ENCODE measurements at regions not wholly inside any gene's neighbourhood (a gene's known extent, or its start where the extent isn't known, plus 50 kb on each side); places are given as distances from the start of the nearest gene placed in this dataset.

DNA sequence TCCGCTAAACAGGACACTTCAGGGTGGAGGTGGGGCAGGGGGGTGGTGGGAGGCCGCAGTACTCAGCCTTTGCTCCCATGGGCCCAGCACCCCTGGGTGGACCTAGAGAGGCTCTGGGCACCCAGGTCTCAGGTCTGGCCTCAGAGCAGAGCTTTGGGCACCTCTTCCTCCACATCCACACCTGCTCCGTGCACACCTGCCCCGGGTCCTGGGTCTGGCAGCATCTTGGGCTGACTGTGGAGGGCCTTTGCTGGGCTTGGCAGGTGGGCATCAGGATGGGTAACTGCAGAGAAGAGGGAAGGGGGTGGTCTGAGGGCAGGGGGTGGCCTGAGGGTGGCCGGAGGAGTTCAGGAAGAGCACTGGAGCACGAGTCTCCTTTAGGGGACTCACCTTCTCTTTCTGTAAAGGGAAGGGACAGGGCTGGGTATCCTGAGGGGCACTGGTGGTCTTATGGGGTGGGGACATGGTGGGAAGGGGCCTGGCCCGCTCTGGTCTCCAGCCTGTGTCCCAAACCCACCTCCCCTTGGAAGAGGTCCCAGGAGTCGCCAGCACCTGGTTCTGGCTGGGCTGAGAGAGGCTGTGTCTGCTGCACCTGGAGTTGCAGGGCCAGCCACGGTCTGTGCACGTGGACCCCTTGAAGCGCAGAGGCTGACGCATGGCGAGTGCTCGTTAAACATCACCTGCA lies 106.7 kb upstream of the IER5L start:
- TF ChIP-seq GATA3 (IDR thresholded peaks at IDR 0.05; ENCODE audit: low read depth, low read length) = no peak
- TF ChIP-seq GATA2 (IDR thresholded peaks at IDR 0.05; ENCODE audit: low read depth, low read length) = no peak

DNA sequence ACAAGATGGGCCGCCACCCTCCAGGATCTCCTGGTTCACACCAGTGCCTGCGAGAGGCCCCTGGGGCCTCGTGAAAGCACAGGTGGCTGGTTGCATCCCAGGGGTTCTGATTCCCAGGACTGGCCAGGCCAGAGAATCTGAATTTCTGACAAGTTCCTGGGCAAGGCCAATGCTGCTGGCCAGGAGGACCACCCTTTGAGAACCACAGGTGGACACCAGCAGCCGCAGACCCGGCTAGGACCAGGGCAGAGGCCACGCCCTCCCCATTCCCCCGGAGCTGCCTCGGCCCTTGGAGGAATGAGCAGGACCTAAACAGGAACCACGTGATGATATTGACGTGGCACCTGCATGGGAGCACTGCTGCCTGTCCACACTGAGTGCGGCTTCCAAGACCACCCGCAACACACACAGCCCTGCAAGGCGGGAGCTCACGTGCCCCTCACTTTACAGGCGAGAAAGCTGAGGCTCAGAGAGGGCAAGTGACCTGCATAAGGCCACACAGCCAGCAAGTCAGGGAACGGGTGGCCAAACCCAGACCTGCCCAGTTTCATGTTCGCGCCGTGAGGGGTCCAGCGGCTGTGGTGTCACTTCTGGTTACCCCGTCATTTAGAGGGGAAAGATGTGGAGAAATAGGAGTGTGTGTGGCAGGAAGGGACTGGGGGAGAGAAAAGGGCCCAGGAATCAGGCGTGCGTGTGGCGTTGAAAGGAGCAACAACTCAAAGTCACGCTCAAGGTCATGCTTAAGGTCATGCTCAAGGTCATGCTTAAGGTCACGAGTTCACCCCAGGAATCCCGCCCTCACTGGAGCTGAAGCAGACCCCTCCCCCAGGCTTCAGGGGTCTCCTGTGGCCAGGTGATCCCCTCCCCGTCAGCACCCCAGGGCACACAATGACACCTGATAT lies 105.9 kb upstream of the IER5L start:
- TF ChIP-seq GATA2 (IDR thresholded peaks at IDR 0.05; ENCODE audit: low read depth, low read length) (no peak), GATA3 (IDR thresholded peaks at IDR 0.05; ENCODE audit: low read depth, low read length) (no peak)

DNA sequence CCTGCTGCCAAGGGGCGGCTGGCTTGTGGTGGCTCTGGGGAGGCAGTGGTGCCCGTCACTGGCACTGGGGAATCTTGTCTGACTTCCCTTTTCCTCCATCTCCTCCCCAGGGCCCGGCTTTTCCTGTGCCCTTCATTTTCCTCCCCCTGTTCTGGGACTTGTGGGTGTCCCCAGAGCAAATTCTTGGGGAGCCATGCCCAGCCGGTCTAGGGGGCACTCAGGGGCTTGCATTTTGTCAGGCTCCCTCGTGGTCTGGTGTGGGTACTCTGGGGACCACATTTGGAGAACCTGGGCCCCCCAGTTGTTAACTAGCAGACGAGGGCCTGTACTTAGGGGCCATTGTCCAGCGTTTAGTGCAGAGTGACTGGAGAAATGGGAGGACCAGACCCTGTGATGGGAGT lies 105.2 kb upstream of the IER5L start:
- TF ChIP-seq GATA2 (IDR thresholded peaks at IDR 0.05; ENCODE audit: low read depth, low read length) (no peak), GATA3 (IDR thresholded peaks at IDR 0.05; ENCODE audit: low read depth, low read length) (no peak)

DNA sequence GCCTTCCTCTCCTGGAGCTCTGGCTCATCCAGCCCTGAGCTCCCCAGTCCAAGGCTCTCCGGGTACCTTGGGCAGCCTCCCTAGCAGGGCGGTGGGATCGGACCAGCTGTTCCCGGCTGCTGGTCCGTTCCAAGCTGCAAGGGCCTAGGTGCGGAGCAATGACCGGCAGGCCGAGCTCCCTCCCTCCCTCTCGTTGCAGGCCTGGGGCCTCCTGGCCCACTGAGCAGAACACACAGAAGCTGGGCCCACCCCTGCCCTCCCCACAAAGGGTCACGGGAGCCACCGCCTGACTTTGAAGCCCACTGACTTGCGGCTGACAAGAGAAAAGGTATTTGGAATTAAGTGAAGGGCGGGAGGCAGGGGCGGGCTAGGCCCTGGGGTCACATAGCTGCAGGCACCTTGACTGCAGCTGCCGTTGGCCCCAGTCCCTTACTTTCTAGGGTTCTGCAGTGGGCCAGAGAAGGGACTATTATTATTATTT lies 104.7 kb upstream of the IER5L start:
- TF ChIP-seq GATA2 (IDR thresholded peaks at IDR 0.05; ENCODE audit: low read depth, low read length) (no peak), GATA3 (IDR thresholded peaks at IDR 0.05; ENCODE audit: low read depth, low read length) (no peak)

DNA sequence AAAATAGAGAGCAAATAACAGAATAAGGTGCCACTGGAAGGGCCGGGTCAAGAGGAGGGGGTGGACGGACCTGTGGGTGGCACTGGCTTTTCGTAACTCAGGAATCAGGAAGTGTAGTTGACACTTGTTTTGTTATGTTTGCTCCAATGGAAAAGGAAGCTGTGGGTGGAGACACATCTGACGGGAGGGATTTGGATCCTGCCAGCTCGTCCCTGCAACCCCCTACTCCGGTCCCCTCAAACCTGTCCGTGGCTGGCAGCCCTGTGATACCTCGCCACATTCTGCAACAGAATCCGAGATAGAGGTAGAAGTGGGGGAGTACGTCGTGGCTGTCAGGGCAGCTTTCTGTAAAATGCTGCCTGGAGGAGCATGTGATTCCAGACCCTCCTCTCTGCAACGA lies 104.2 kb upstream of the IER5L start:
- no peak for TF ChIP-seq GATA3 (IDR thresholded peaks at IDR 0.05; ENCODE audit: low read depth, low read length)
- no peak for TF ChIP-seq GATA2 (IDR thresholded peaks at IDR 0.05; ENCODE audit: low read depth, low read length)

DNA sequence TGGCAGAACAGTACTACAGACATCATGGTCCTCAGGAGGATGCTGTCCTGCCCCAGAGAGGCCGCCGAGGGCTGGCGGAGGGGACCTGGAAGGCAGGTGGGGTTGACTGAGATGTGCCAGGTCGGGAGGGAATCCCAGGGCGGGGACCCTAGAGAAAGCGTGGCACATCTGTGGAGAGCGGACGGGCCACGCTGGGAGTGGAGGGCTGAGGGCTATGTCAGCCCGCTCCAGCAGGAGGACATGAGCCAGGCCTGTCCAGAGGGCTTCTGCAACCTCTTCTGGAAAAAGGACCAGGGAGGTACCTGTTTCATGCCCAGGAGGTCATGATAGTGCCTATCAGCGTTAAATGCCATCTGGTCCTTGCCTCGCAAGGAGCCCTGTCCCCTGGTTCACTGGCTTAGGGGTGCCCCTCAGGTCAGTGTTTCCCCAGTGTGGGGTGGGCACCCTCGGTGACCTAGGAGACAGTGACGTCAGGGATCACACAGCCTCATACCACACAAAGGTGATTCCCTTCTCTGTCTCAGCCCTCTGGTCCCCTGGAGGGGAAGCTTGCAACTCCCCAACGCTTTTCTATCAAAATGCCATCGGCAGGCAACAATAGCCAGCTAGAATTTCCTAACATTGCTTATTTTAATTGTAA lies 103.6 kb upstream of the IER5L start:
- TF ChIP-seq GATA2 (IDR thresholded peaks at IDR 0.05; ENCODE audit: low read depth, low read length) (no peak), GATA3 (IDR thresholded peaks at IDR 0.05; ENCODE audit: low read depth, low read length) (no peak)

DNA sequence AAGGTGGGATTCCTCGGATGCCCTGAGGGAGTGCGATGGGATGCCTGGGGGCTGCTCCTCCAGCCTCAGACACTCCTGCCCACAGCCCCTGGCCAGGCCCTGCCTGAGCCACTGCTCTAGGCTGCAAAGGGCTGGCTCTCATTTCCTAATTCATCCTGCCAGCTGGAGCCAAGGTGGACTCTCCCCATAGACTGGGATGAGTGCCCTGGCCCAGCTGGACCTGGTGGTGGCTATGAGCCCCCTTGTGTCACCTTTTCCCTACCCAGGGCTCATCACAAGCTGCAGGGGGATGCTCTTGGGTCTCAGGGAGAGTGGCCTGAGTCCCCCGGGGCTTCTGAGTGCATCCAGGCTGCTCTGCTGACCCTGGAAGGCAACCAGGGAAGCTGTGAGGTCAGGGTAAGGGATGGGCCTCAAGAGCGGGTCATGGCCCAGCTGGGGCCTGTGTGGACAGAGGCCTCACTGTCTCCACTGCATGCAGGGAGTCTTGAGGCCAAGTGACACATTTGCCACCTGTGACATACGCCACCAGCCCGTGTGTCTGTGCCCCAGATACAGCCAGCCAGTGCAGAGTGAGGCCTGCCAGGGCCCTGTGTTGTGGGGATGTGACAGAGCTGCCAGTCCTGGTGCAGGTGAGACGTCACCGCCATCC lies 102.7 kb upstream of the IER5L start:
- TF ChIP-seq GATA2 (IDR thresholded peaks at IDR 0.05; ENCODE audit: low read depth, low read length) = no peak
- TF ChIP-seq GATA3 (IDR thresholded peaks at IDR 0.05; ENCODE audit: low read depth, low read length) = no peak

DNA sequence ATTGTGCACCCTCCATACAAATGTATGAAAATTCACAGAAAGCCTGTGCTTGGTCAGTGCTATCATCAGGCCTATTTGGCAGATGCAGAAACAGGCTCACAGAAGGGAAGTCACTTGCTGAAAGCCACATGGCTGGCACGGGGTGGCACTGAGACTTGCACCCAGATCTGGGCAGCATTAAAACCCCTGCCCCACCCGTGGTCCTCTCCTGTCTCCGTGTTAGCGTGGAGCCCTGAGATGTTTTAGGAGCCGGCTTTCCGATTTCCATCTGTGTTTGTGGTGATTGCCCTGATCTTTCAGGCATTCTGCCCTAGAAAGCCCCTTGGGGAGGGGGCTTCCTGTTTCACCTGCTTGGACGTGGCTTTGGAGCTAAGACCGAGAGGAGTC lies 102.2 kb upstream of the IER5L start:
- TF ChIP-seq GATA2 (IDR thresholded peaks at IDR 0.05; ENCODE audit: low read depth, low read length) (no peak), GATA3 (IDR thresholded peaks at IDR 0.05; ENCODE audit: low read depth, low read length) (no peak)

DNA sequence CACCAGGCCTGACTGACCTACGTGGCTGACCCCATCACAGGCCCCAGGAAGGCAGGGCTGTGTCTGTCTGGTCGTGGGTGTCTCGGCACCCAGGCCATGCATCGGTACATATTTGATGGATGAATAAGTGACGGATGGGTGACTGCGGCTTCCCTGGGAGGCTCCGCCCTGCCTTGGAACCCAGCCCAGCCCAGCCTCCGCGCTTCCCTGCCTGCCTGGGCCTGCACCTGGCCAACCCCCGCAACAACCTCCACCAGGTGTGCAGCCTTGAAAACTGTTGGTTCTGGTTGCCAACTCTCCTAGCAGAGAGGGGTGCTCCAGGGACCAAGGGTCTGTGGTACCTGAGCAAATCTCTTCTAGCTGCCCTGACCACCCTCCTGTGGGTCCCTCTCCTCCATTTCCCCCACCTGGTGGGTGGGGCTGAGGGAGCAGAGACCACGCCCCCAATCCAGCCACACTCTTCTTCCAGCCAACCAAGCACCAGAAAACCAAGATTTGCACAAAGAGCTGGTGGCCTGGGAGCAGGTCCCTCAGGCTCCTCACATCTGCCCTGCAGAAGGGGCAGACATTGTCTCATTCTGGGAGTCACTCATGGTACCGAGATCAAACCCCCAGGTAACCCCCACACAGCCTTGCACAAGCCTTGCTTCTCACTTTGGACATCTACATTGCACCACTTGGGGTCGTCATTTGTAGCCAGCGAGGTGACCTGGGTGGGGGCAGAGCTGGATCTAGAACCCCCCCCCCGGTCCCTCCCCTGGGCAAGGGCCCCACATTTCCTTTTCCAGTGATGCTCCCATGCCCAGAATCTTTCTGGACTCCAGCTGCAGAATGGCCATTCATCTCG lies 100.6 kb upstream of the IER5L start:
- TF ChIP-seq GATA2 (IDR thresholded peaks at IDR 0.05; ENCODE audit: low read depth, low read length) = no peak
- TF ChIP-seq GATA3 (IDR thresholded peaks at IDR 0.05; ENCODE audit: low read depth, low read length) = no peak

DNA sequence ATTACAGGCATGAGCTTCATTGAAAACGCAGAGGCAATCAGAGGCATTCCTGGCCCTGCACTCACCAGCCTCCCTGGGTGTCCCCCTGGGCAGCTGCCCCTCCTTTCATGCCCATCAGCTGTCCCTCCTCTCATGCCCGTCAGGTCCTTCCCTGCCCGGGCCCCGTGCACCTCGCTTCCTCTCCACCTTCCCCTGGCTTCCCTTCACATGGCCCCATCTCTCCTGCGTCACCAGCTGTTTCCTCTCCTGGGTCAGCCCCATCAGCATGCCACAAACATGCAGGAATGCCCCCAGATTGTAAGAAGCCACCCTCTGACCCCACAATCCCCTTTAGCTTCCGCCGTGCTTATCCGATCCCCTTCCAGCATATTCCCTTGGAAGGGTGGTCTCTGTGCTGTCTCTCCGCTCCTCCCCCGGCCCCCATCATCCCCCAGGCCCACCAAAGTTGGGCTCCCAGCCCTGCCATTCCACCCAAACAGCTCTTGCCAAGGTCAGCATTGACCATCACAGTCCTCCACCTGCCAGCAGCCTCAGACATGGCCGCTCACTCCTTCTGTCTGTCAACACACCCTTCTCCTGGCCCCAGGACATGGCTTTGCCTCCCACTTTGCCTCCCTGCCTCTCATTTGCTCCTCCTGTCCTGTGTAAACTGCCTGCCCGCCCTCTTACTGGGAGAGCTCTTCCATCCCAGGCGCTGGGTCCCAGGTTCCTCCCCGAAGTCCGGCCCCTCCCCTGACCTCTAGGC lies 98.6 kb upstream of the IER5L start:
- TF ChIP-seq GATA3 (IDR thresholded peaks at IDR 0.05; ENCODE audit: low read depth, low read length) (no peak), GATA2 (IDR thresholded peaks at IDR 0.05; ENCODE audit: low read depth, low read length) (no peak)

DNA sequence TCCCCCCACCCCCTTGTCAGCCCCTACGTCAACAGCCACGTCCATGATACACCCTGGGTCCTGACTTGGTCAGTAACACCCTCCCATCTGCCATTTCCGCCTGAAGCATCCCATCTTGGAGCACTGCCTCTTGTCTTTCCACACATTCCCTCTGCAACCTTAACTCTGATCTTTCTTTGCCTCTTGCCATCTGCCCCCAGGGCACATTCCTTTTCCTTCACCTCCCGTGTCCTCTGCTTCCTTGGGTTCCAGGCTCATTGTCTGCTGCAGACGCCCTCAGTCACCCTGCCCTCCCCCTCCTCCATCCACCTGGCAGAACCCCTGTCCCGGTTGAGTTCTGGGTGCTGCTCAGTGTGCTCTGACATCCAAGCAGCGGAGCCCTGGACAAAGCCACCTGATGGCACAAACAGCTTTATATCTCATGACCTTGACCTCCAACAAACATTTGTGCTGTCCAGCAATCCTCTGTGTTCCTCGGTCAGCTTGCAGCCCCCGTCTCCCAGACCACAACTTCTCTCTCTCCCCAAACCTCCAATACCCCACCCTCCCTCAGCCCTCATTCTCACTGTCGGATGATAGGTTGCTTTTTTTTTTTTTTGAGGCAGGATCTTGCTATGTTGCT lies 97.7 kb upstream of the IER5L start:
- TF ChIP-seq GATA2 (IDR thresholded peaks at IDR 0.05; ENCODE audit: low read depth, low read length) = no peak
- TF ChIP-seq GATA3 (IDR thresholded peaks at IDR 0.05; ENCODE audit: low read depth, low read length) = no peak

Measured in SH-SY5Y (cell line).